Stimulated activated naive CD8-positive, alpha-beta T cell treated with anti-CD3 and anti-CD28 coated beads, Interleukin-15, amount 100 ng/mL, for 72 hours (primary cell): ENCODE measurements at regions not wholly inside any gene's neighbourhood (a gene's known extent, or its start where the extent isn't known, plus 50 kb on each side); places are given as distances from the start of the nearest gene placed in this dataset.
A peak's percentile ranks its signal among the peaks of the same experiment; 100 is the strongest.
"Not testable (repeated sequence)": the region's sequence is repeated elsewhere in the genome, so short reads cannot be mapped to it uniquely, and the experiment has no call there.

Experiments used
- ATAC-seq: fragments of 150-1000 bp; cut with Tn5 transposase; 2 replicates; pipeline ENCODE4 v1.10.0; 2021; ENCODE audit warnings: mild to moderate bottlenecking, moderate library complexity
- DNase-seq, 2 donors: peaks; one replicate each; pipeline ENCODE4 v3.0.0; 2021 to 2022
- H3K27ac Mint-ChIP-seq, 2 donors: one replicate each; pipeline ENCODE4 v1.8.0; 2022; ENCODE audit warnings: mild to moderate bottlenecking in 2 of 2, mixed read lengths in 2 of 2, moderate library complexity in 2 of 2
- H3K27me3 Mint-ChIP-seq: one replicate; pipeline ENCODE4 v1.8.0; 2022; ENCODE audit warnings: mixed read lengths
- H3K4me1 Mint-ChIP-seq: one replicate; pipeline ENCODE4 v1.8.0; 2022; ENCODE audit warnings: mild to moderate bottlenecking, mixed read lengths
- H3K4me3 Mint-ChIP-seq, 2 donors: one replicate each; pipeline ENCODE4 v1.8.0; 2022; ENCODE audit warnings: mild to moderate bottlenecking in 2 of 2, mixed read lengths in 2 of 2, moderate library complexity in 1 of 2
- H3K9me3 Mint-ChIP-seq, 2 donors: one replicate each; pipeline ENCODE4 v1.8.0; 2022; ENCODE audit warnings: mixed read lengths in 2 of 2

GRCh38 chr14:104406831-104407230 lies 172.7 kb upstream of the C14orf180 start:
- ATAC-seq (no peak), DNase-seq (no peak)
- Mint-ChIP-seq H3K27ac (no peak overlapping the region), H3K4me1 (no peaks in the 10 kb centered on the region), H3K27me3 (no peaks in the 10 kb centered on the region), H3K4me3 (no peak overlapping the region), H3K9me3 (peaks cover 5 to 14% of the 10 kb centered on the region in 2 donors)

GRCh38 chr14:104416383-104416782 lies 163.2 kb upstream of the C14orf180 start:
- ATAC-seq (no peak), DNase-seq (no peak)
- H3K9me3 Mint-ChIP-seq = no peaks in the 10 kb centered on the region
- H3K27me3 Mint-ChIP-seq = peaks cover 6% of the 10 kb centered on the region
- H3K4me1 Mint-ChIP-seq = no peaks in the 10 kb centered on the region
- H3K27ac Mint-ChIP-seq = no peak overlapping the region
- no peak overlapping the region for H3K4me3 Mint-ChIP-seq

- ATAC-seq = no peak
- DNase-seq = no peak
- no peak overlapping the region for H3K4me3 Mint-ChIP-seq
- no peaks in the 10 kb centered on the region for H3K4me1 Mint-ChIP-seq
- H3K27me3 Mint-ChIP-seq = peaks cover under 1% of the 10 kb centered on the region
- H3K27ac Mint-ChIP-seq = no peak overlapping the region
- no peaks in the 10 kb centered on the region for H3K9me3 Mint-ChIP-seq
Measured at GRCh38 chr14:104419865-104420505, 159.6 kb upstream of the C14orf180 start.

- not testable (repeated sequence) for H3K27ac Mint-ChIP-seq, H3K27me3 Mint-ChIP-seq, DNase-seq, H3K4me3 Mint-ChIP-seq, H3K4me1 Mint-ChIP-seq, ATAC-seq, H3K9me3 Mint-ChIP-seq
Measured at GRCh38 chr14:104420523-104420922, 159.0 kb upstream of the C14orf180 start.

- DNase-seq (no peak), ATAC-seq (no peak)
- Mint-ChIP-seq H3K4me1 (no peaks in the 10 kb centered on the region), H3K9me3 (no peaks in the 10 kb centered on the region), H3K4me3 (no peak overlapping the region), H3K27me3 (no peaks in the 10 kb centered on the region), H3K27ac (no peak overlapping the region)
Measured at GRCh38 chr14:104420990-104421389, 158.6 kb upstream of the C14orf180 start.

GRCh38 chr14:104421401-104421821 lies 158.2 kb upstream of the C14orf180 start:
- Mint-ChIP-seq H3K27ac (no peak overlapping the region), H3K4me3 (no peak overlapping the region), H3K27me3 (no peaks in the 10 kb centered on the region), H3K4me1 (no peaks in the 10 kb centered on the region), H3K9me3 (no peaks in the 10 kb centered on the region)
- DNase-seq = no peak
- ATAC-seq = no peak

GRCh38 chr14:104421892-104422828 lies 157.4 kb upstream of the C14orf180 start:
- DNase-seq = no peak
- no peak for ATAC-seq
- Mint-ChIP-seq H3K27me3 (no peaks in the 10 kb centered on the region), H3K9me3 (no peaks in the 10 kb centered on the region), H3K4me3 (no peak overlapping the region), H3K27ac (no peak overlapping the region), H3K4me1 (no peaks in the 10 kb centered on the region)

- Mint-ChIP-seq H3K4me3 (no peak overlapping the region), H3K27ac (no peak overlapping the region)
Measured at GRCh38 chr14:104422837-104423681, 156.5 kb upstream of the C14orf180 start.

GRCh38 chr14:104423701-104424405 lies 155.7 kb upstream of the C14orf180 start:
- no peak for DNase-seq
- H3K4me3 Mint-ChIP-seq = no peak overlapping the region
- ATAC-seq = no peak
- H3K9me3 Mint-ChIP-seq = no peaks in the 10 kb centered on the region
- H3K27me3 Mint-ChIP-seq = no peaks in the 10 kb centered on the region
- H3K27ac Mint-ChIP-seq = no peak overlapping the region
- no peaks in the 10 kb centered on the region for H3K4me1 Mint-ChIP-seq

More at GRCh38 chr14:104422837-104423681, 156.5 kb upstream of the C14orf180 start:
- no peak for DNase-seq
- peak; percentile 31 for ATAC-seq
- H3K27me3 Mint-ChIP-seq = no peaks in the 10 kb centered on the region
- H3K4me1 Mint-ChIP-seq = no peaks in the 10 kb centered on the region
- H3K9me3 Mint-ChIP-seq = no peaks in the 10 kb centered on the region

GRCh38 chr14:104424406-104425072 lies 155.0 kb upstream of the C14orf180 start:
- H3K27ac Mint-ChIP-seq = no peak overlapping the region
- H3K9me3 Mint-ChIP-seq = no peaks in the 10 kb centered on the region
- H3K4me3 Mint-ChIP-seq = no peak overlapping the region
- no peaks in the 10 kb centered on the region for H3K4me1 Mint-ChIP-seq
- no peaks in the 10 kb centered on the region for H3K27me3 Mint-ChIP-seq
- DNase-seq = no peak
- no peak for ATAC-seq

GRCh38 chr14:104425171-104425681 lies 154.3 kb upstream of the C14orf180 start:
- Mint-ChIP-seq H3K4me1 (no peaks in the 10 kb centered on the region), H3K27ac (peak overlapping the region in 1 of 2 donors; percentile 48), H3K9me3 (no peaks in the 10 kb centered on the region), H3K4me3 (no peak overlapping the region), H3K27me3 (no peaks in the 10 kb centered on the region)
- ATAC-seq (no peak), DNase-seq (no peak)

GRCh38 chr14:104425763-104426646 lies 153.6 kb upstream of the C14orf180 start:
- DNase-seq (no peak), ATAC-seq (no peak)
- no peaks in the 10 kb centered on the region for H3K4me1 Mint-ChIP-seq
- no peak overlapping the region for H3K4me3 Mint-ChIP-seq
- no peaks in the 10 kb centered on the region for H3K9me3 Mint-ChIP-seq
- H3K27me3 Mint-ChIP-seq = peaks cover 7% of the 10 kb centered on the region
- H3K27ac Mint-ChIP-seq = peak overlapping the region in 1 of 2 donors; percentile 48

- no peak overlapping the region for H3K27ac Mint-ChIP-seq
- DNase-seq (no peak), ATAC-seq (no peak)
- H3K4me1 Mint-ChIP-seq = no peaks in the 10 kb centered on the region
- H3K27me3 Mint-ChIP-seq = peaks cover 7% of the 10 kb centered on the region
- no peaks in the 10 kb centered on the region for H3K9me3 Mint-ChIP-seq
- H3K4me3 Mint-ChIP-seq = no peak overlapping the region
Measured at GRCh38 chr14:104427131-104427851, 152.3 kb upstream of the C14orf180 start.
